ENCODE measurements at regions not wholly inside any gene's neighbourhood (a gene's known extent, or its start where the extent isn't known, plus 50 kb on each side); places are given as distances from the start of the nearest gene placed in this dataset.

GRCh38 chr13:63190742-63191141 lies 1775.1 kb upstream of the PCDH20 start:
- TF ChIP-seq MYBL2 (CRISPR knock-in tag; IDR thresholded peaks at IDR 0.05) = no peak
- no peak for TF ChIP-seq ZNF138 (CRISPR knock-in tag; conservative IDR thresholded peaks at IDR 0.05)
- TF ChIP-seq CTCF (IDR thresholded peaks at IDR 0.05) = no peak
- TF ChIP-seq ATF2 (CRISPR knock-in tag; IDR thresholded peaks at IDR 0.05; ENCODE audit: borderline replicate concordance, low read depth) = no peak
- TF ChIP-seq CBFB (CRISPR knock-in tag; IDR thresholded peaks at IDR 0.05; ENCODE audit: low read depth) = no peak
- no peak for TF ChIP-seq ZBTB21 (CRISPR knock-in tag; IDR thresholded peaks at IDR 0.05; ENCODE audit: borderline replicate concordance)
- TF ChIP-seq ZNF281 (CRISPR knock-in tag; IDR thresholded peaks at IDR 0.05) = no peak
- TF ChIP-seq ATF3 (CRISPR knock-in tag; conservative IDR thresholded peaks at IDR 0.05) = no peak
- no peak for TF ChIP-seq ATF1 (CRISPR knock-in tag; IDR thresholded peaks at IDR 0.05)
- no peak for TF ChIP-seq FOXK1 (CRISPR knock-in tag; IDR thresholded peaks at IDR 0.05)
